Natural killer cell treated with Interleukin-12 subunit alpha and Interleukin-12 subunit beta and Interleukin-15 and Interleukin-18, amount 100 ng/mL, for 72 hours (primary cell): ENCODE measurements at regions not wholly inside any gene's neighbourhood (a gene's known extent, or its start where the extent isn't known, plus 50 kb on each side); places are given as distances from the start of the nearest gene placed in this dataset.
"Not testable (repeated sequence)": the region's sequence is repeated elsewhere in the genome, so short reads cannot be mapped to it uniquely, and the experiment has no call there.

Source experiments
- ATAC-seq, 2 donors: fragments of 150-1000 bp; cut with Tn5 transposase in 1 of 2; sonication (Bioruptor Pico), chemical (Tn5 transposase) in 1 of 2; 2 replicates each; pipeline ENCODE4 v1.10.0; 2021
- DNase-seq: peaks from one replicate; pipeline ENCODE4 v3.0.0; 2022; ENCODE audit warnings: low spot score
- H3K27ac Mint-ChIP-seq, 2 donors: 1 replicate in 1 of 2; 2 replicates in 1 of 2; pipeline ENCODE4 v1.8.0; 2022; ENCODE audit warnings: mixed read lengths in 2 of 2, mild to moderate bottlenecking in 1 of 2, moderate library complexity in 1 of 2
- H3K27me3 Mint-ChIP-seq, 2 donors: 1 replicate in 1 of 2; 2 replicates in 1 of 2; pipeline ENCODE4 v1.8.0; 2022; ENCODE audit warnings: mixed read lengths in 2 of 2
- H3K36me3 Mint-ChIP-seq: one replicate; pipeline ENCODE4 v1.8.0; 2022; ENCODE audit warnings: mixed read lengths
- H3K4me1 Mint-ChIP-seq, 2 donors: 1 replicate in 1 of 2; 2 replicates in 1 of 2; pipeline ENCODE4 v1.8.0; 2022; ENCODE audit warnings: low read depth in 2 of 2, mixed read lengths in 2 of 2, mild to moderate bottlenecking in 1 of 2
- H3K4me3 Mint-ChIP-seq: one replicate; pipeline ENCODE4 v1.8.0; 2022; ENCODE audit warnings: mixed read lengths
- H3K9me3 Mint-ChIP-seq: 2 replicates; pipeline ENCODE4 v1.8.0; 2022; ENCODE audit warnings: mixed read lengths

- Mint-ChIP-seq H3K9me3 (peaks cover 25% of the 10 kb centered on the region), H3K4me3 (no peak overlapping the region)
These were observed 2171.9 kb upstream of the WWC1 start for GRCh38 chr5:166119506-166119905.

GRCh38 chr5:166123717-166124116, 2167.7 kb upstream of the WWC1 start:
- no peak for ATAC-seq
- Mint-ChIP-seq H3K4me1 (no peaks in the 10 kb centered on the region), H3K36me3 (no peaks in the 10 kb centered on the region), H3K27ac (no peak overlapping the region), H3K9me3 (peaks cover 11% of the 10 kb centered on the region), H3K4me3 (no peak overlapping the region), H3K27me3 (no peaks in the 10 kb centered on the region)
- DNase-seq = no peak

More at GRCh38 chr5:166119506-166119905, 2171.9 kb upstream of the WWC1 start:
- DNase-seq = no peak
- no peaks in the 10 kb centered on the region for H3K27me3 Mint-ChIP-seq
- no peak for ATAC-seq
- H3K36me3 Mint-ChIP-seq = peaks cover 5% of the 10 kb centered on the region
- no peaks in the 10 kb centered on the region for H3K4me1 Mint-ChIP-seq
- no peak overlapping the region for H3K27ac Mint-ChIP-seq

DNA sequence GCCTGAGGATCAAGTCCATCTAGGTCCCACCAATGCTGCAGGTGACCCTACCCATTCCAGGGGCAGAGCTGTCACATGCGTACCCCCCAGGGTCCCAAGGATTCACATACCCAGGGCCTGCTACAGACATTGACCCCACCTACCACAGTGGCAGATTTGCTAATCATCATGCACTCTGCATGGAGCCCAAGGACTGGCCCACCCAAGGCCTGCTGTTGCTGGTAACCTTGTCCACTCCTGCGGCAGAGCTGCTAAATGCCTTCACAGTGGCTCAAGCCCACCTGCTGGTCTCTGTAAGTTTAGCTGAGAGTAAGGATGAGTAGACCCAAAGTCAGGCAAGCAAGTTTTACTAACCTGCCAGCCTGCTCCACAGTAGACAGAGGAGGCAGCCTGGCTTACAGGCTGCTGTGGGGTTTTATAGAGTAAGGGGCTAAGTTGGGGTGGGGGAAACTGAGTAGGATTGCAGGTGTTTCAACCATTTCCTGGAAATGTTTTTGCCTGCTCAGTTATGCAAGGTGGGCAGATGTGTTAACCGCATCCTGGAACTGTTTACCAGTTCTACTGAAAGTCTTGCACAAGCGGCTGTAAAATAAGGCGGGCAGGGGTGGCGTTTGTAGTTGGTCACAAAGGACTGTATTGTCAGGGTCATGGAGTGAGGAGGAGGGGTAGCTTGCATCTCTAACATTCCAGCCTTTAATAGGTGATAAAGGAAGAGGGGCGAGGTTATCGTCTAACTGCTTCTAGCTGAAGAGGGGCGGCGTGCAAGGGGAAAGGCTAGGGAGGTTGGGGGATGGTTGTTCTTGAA, 2163.5 kb upstream of the WWC1 start:
- Mint-ChIP-seq H3K9me3 (peaks cover 6% of the 10 kb centered on the region), H3K4me1 (no peaks in the 10 kb centered on the region)
- ATAC-seq = peak in 1 of 2 donors; percentile 32

GRCh38 chr5:166145107-166145506, 2146.3 kb upstream of the WWC1 start:
- H3K4me1 Mint-ChIP-seq, H3K27ac Mint-ChIP-seq, ATAC-seq, H3K9me3 Mint-ChIP-seq, H3K36me3 Mint-ChIP-seq, DNase-seq, H3K27me3 Mint-ChIP-seq, H3K4me3 Mint-ChIP-seq: not testable (repeated sequence)

More for the DNA sequence above, 2163.5 kb upstream of the WWC1 start:
- no peak for DNase-seq
- Mint-ChIP-seq H3K27ac (no peak overlapping the region), H3K4me3 (no peak overlapping the region), H3K36me3 (no peaks in the 10 kb centered on the region), H3K27me3 (no peaks in the 10 kb centered on the region)

GRCh38 chr5:166163996-166164610, 2127.3 kb upstream of the WWC1 start:
- H3K27me3 Mint-ChIP-seq = no peaks in the 10 kb centered on the region

DNA sequence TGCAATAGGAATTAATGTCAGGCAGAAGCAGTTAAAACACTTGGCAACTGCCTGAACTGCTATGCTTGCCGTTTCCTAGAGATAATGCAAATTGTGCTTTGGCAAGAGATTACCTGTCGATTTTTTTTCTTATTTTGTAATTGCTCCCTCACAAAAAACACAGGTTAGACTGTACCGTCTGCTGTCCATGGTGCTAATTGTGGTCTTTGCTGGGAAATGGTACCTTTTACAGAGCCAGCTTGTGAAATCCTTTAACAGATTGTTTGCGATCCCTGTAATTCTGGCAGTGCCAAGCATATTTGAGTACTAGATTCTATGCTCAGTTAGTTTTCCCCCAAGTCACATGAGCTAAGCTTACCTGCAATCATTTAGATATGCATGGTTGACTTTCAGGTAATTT, 2125.8 kb upstream of the WWC1 start:
- DNase-seq = no peak
- Mint-ChIP-seq H3K4me3 (no peak overlapping the region), H3K27me3 (no peaks in the 10 kb centered on the region), H3K27ac (no peak overlapping the region), H3K9me3 (peaks cover 14% of the 10 kb centered on the region), H3K4me1 (no peaks in the 10 kb centered on the region), H3K36me3 (peaks cover 3% of the 10 kb centered on the region)
- no peak for ATAC-seq

More at GRCh38 chr5:166163996-166164610, 2127.3 kb upstream of the WWC1 start:
- H3K4me3 Mint-ChIP-seq = no peak overlapping the region
- H3K27ac Mint-ChIP-seq = no peak overlapping the region
- DNase-seq (no peak), ATAC-seq (no peak)
- H3K9me3 Mint-ChIP-seq = peaks cover 12% of the 10 kb centered on the region
- no peaks in the 10 kb centered on the region for H3K36me3 Mint-ChIP-seq
- no peaks in the 10 kb centered on the region for H3K4me1 Mint-ChIP-seq

DNA sequence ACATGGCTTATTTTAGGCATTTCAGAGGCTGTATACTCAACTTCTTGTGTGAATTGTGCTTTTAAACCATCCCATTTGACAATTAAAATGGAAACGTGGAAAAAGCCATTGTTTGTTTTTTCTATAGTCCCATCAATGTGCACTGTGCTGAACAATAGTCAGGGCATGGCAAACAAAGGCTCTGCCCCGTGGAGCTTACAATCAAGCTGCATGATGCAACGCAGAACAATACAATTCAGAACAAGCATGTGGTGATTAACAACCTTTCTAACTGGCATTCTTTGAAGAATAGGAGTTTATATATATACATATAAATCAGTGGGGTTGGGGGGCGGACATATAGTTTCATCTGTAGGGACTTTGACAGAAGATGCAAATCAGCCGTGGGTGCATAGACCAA, 2125.4 kb upstream of the WWC1 start:
- DNase-seq (no peak), ATAC-seq (no peak)
- H3K4me3 Mint-ChIP-seq = no peak overlapping the region
- H3K9me3 Mint-ChIP-seq = peaks cover 15% of the 10 kb centered on the region
- peaks cover 5% of the 10 kb centered on the region for H3K36me3 Mint-ChIP-seq
- H3K4me1 Mint-ChIP-seq = no peaks in the 10 kb centered on the region
- H3K27ac Mint-ChIP-seq = no peak overlapping the region
- no peaks in the 10 kb centered on the region for H3K27me3 Mint-ChIP-seq

GRCh38 chr5:166172597-166172996, 2118.8 kb upstream of the WWC1 start:
- H3K27ac Mint-ChIP-seq = no peak overlapping the region
- ATAC-seq (no peak), DNase-seq (no peak)
- H3K4me3 Mint-ChIP-seq = no peak overlapping the region
- H3K4me1 Mint-ChIP-seq = no peaks in the 10 kb centered on the region
- H3K36me3 Mint-ChIP-seq = peaks cover 11% of the 10 kb centered on the region
- H3K9me3 Mint-ChIP-seq = peaks cover 12% of the 10 kb centered on the region
- H3K27me3 Mint-ChIP-seq = no peaks in the 10 kb centered on the region

- no peak for DNase-seq
- no peaks in the 10 kb centered on the region for H3K4me1 Mint-ChIP-seq
- H3K27ac Mint-ChIP-seq = no peak overlapping the region
- no peak overlapping the region for H3K4me3 Mint-ChIP-seq
- H3K27me3 Mint-ChIP-seq = no peaks in the 10 kb centered on the region
- no peak for ATAC-seq
- H3K36me3 Mint-ChIP-seq = peaks cover 6% of the 10 kb centered on the region
- H3K9me3 Mint-ChIP-seq = peaks cover 13% of the 10 kb centered on the region
These were observed 2112.9 kb upstream of the WWC1 start for GRCh38 chr5:166178411-166179080.

GRCh38 chr5:166185185-166185584, 2106.3 kb upstream of the WWC1 start:
- H3K4me3 Mint-ChIP-seq = no peak overlapping the region
- H3K27ac Mint-ChIP-seq = no peak overlapping the region
- no peak for ATAC-seq

GRCh38 chr5:166188501-166189325, 2102.7 kb upstream of the WWC1 start:
- ATAC-seq = no peak
- H3K9me3 Mint-ChIP-seq = peaks cover 19% of the 10 kb centered on the region
- no peak for DNase-seq
- H3K4me1 Mint-ChIP-seq = no peaks in the 10 kb centered on the region
- no peak overlapping the region for H3K27ac Mint-ChIP-seq
- H3K36me3 Mint-ChIP-seq = peaks cover 4% of the 10 kb centered on the region
- H3K27me3 Mint-ChIP-seq = no peaks in the 10 kb centered on the region
- no peak overlapping the region for H3K4me3 Mint-ChIP-seq

More at GRCh38 chr5:166185185-166185584, 2106.3 kb upstream of the WWC1 start:
- H3K27me3 Mint-ChIP-seq = no peaks in the 10 kb centered on the region
- DNase-seq = no peak
- no peaks in the 10 kb centered on the region for H3K4me1 Mint-ChIP-seq
- H3K36me3 Mint-ChIP-seq = peaks cover 4% of the 10 kb centered on the region
- peaks cover 20% of the 10 kb centered on the region for H3K9me3 Mint-ChIP-seq

GRCh38 chr5:166192696-166193095, 2098.7 kb upstream of the WWC1 start:
- H3K4me3 Mint-ChIP-seq = no peak overlapping the region
- H3K27me3 Mint-ChIP-seq = no peaks in the 10 kb centered on the region
- H3K36me3 Mint-ChIP-seq = peaks cover 4% of the 10 kb centered on the region
- peaks cover 24% of the 10 kb centered on the region for H3K9me3 Mint-ChIP-seq
- H3K4me1 Mint-ChIP-seq = no peaks in the 10 kb centered on the region
- ATAC-seq = no peak
- no peak overlapping the region for H3K27ac Mint-ChIP-seq
- DNase-seq = no peak

DNA sequence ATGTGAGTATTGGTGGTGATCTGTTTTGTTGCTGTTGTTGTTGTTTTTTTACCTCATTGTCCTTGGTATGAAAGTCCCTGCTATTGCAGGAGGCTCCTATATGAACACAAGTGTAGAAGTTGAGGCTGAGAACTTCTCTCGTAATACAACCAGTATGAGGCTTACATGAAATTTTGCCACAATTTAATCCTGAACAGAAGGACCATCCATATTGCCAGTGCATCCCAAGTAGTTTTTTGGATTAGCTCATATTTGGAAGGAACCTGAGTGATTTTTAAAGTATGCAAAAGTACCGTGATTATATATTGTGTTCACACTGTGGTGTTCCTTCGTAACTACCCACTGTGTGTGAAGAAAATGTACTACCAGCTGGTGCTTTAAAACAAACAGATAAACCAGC, 2095.5 kb upstream of the WWC1 start:
- ATAC-seq (no peak), DNase-seq (no peak)
- Mint-ChIP-seq H3K4me1 (no peaks in the 10 kb centered on the region), H3K36me3 (no peaks in the 10 kb centered on the region), H3K27ac (no peak overlapping the region), H3K27me3 (no peaks in the 10 kb centered on the region), H3K9me3 (peaks cover 14% of the 10 kb centered on the region), H3K4me3 (no peak overlapping the region)
